Cerebellar cortex (tissue), 1 donor: ENCODE measurements at regions not wholly inside any gene's neighbourhood (a gene's known extent, or its start where the extent isn't known, plus 50 kb on each side); places are given as distances from the start of the nearest gene placed in this dataset.
"Not testable (repeated sequence)": the region's sequence is repeated elsewhere in the genome, so short reads cannot be mapped to it uniquely, and the experiment has no call there.

Experiments used
- DNase-seq: peaks from one replicate; pipeline ENCODE4 v3.0.0-alpha.2; 2015; ENCODE audit warnings: low spot score

DNA sequence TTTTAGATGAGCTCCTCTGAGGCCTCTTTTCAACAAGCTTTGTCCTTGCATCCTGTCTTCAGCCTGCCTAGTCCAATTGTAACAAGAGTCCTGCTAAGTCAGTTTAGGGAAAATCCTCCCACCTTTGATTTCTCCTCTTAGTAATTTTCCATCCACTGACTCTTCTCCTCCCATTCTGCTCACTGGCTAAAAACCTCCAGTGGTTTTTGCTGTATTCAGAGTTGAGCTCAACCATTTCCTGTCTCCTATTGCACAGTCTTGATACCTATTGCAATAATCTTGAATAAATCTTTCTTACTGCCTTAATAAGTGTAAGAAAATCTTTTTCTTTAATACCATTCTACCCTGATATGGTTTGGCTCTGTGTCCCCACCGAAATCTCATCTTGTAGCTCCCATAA is 117.8 kb upstream of the ENPP6 start:
- DNase-seq, result no peak

DNA sequence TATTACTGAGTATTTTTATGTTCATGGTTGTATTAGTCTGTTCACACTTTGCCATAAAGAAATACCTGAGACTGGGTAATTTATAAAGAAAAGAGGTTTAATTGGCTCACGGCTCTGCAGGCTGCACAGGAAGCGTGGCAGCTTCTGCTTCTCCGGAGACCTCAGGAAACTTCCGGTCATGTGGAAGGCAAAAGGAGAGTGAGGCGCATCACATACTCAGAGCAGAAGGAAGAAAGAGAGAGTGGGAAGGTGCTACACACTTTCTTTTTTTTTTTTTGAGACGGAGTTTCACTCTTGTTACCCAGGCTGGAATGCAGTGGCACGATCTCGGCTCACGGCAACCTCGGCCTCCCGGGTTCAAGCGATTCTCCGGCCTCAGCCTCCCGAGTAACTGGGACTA is 115.8 kb upstream of the ENPP6 start:
- not testable (repeated sequence) for DNase-seq

DNA sequence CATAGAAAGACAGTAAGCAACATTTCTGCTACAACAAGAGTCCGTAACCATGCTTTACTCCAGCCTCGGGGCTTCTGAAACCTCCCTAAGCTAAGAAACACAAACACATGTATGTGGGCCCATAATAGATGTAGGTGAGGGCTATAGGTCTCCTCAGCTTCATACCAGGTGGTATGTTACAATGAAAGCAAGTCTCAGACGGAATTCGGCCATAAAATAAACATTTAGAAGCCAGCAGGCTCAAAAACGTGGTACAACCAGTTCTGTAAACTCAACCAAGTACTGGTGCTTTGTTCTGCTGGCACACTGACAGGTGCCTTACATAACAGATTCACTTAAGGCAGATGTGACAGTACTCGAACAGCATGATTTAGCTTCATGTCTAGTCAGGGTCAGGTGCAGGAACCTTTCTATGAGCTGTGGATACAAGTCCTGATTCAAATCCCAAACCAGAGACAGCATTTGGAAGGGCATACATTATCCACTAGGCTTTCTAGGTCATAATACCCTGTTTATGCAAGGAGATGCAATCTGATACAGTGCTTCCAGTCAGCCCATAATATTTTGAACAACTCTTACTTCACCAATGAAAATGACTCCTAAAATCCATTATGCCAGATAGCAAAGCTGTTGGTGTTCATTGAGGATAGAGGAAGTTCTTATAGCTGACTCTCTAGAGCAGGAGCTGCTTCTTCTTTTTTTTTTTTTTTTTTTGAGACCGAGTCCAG is 113.8 kb upstream of the ENPP6 start:
- no peak for DNase-seq

GRCh38 chr4:184330517-184331094 is 112.9 kb upstream of the ENPP6 start:
- DNase-seq, result not testable (repeated sequence)

GRCh38 chr4:184329659-184330400 is 112.2 kb upstream of the ENPP6 start:
- DNase-seq, result no peak

- no peak for DNase-seq
These were observed 111.6 kb upstream of the ENPP6 start for GRCh38 chr4:184329235-184329634.

DNA sequence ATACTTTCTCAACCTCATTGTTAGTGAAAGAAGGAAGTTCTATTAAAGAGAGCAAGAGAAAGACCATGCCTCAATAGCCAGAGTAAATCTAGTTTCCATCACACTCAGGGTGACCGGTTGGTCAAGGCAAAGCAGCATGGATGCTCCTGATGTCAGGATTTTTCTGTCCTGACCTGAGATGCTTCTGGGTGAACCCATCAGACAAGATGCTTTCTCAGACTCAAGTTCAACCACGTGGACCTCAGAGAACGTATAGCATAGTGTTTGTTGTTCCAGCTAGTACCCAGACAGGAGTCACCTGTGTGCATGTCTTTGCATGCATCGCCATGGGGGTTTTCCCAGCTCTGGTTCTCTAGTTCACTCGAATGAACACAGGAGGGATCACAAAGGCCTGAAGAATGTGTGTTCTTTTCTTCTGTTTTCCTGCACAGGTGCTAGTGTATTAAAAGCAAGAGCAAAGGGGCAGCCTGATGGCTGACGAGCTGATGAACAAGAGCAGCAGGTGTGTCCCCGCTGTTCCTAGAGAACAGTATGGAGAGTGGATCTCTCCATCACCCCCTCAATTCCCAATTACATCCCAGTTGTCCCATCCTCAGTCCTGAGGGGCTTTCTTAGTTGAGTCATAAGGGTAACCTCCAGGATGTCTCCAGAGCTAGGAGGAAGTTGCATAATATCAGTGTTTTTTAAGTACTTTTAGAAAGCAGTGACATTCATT is 110.5 kb upstream of the ENPP6 start:
- no peak for DNase-seq

DNA sequence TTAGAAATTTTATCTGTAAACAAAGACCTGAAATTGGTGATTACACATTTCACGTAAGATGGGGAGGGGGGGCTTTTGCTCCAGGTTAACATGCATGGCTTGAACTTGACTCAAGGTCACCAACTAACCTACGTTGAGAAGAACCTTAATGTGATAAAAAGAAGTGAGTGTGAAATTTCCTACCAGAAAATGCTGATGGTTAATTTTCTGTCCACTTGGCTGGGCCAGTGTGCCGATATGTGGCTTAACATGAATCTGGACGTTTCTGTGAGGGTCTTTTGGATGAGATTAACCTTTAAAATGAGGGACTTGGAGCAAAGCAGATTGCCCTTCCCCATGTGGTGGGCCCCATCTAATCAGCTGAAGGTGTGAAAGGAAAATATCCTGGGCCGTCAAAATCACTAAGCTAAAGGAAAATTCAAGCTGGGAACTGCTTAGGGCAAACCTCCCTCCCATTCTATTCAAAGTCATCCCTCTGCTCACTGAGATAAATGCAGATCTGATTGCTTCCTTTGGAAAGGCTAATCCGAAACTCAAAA is 107.3 kb upstream of the ENPP6 start:
- no peak for DNase-seq

GRCh38 chr4:184322328-184323025 is 104.8 kb upstream of the ENPP6 start:
- DNase-seq, result no peak

DNA sequence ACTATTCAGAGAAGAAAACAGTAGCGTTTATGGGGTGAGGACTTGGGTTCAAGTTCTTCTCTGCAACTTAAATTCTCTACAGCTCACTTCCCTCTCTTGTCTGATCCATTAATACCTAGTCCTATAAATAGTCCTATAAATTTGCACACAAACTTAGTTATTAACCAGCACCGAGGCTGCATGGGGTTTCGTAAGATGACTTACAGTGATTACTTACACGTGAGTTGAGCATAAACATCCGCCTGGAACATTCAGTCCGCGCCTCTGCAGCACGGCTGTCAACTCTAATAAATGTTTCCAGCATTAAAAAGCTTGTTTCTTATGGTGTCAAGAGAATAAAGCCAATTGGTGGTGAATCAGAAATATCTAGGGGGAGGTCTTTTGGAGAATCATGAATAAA is 103.0 kb upstream of the ENPP6 start:
- no peak for DNase-seq

GRCh38 chr4:184318852-184319251 is 101.2 kb upstream of the ENPP6 start:
- DNase-seq, result no peak

DNA sequence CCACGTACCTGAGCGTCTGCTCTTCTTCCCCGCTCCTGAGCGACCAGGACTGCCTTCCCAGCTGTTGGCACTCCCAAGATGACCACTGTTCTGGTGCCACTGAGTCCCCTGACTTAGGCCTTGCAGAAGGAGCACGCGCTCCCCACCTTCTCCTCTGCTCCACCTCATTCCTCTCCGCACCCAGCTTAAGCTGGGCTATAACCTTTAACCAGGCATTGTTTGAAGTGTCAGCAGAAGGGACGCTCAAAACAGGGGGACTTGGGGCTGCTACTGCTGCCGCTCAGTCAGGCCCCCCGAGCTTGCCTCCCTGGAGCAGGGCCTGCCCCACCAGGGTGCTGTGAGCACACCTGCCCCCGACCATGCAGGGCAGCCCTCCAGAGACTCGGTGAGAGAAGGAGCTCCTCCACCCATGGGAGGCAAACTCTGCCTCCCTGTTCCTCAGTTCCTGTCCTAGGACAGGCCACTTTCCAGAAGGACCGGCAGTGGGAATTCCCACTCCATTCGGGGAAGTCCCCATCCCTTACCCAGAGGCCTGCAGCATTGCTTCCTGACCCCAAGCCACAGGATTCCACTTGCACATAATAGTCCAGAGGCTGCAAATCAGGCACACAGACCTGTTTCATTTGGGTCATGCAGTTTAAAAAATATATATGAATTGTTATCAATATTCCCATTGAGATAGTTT is 99.7 kb upstream of the ENPP6 start:
- DNase-seq, result no peak

GRCh38 chr4:184316821-184317220 is 99.1 kb upstream of the ENPP6 start:
- no peak for DNase-seq

GRCh38 chr4:184315675-184316359 is 98.1 kb upstream of the ENPP6 start:
- DNase-seq, result no peak

GRCh38 chr4:184313702-184314659 is 96.3 kb upstream of the ENPP6 start:
- DNase-seq, result no peak

DNA sequence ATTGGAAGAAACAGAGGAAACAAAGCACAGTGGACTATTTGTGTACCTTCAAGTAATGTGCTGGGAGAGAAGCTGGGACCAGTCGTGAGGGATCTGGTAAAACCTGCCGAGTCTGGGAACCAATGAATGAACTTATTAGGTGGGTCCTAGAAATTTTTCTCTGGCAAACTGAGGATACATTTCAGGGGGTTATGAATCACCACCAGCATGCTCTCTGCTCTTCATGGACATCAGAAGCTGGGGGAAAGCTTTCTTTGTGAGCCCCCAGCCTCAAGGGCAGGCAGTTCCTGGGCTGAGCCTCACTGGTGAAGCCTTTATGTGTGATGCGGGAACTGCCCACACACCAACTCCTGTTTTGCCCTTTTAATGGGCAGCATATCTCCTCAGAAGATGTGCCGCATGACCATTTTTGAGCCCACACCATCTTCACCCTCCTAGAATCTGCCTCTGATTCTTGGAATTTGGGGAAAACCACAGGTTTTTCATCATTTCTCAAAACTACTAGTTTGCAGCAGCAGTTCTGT is 95.4 kb upstream of the ENPP6 start:
- no peak for DNase-seq

DNA sequence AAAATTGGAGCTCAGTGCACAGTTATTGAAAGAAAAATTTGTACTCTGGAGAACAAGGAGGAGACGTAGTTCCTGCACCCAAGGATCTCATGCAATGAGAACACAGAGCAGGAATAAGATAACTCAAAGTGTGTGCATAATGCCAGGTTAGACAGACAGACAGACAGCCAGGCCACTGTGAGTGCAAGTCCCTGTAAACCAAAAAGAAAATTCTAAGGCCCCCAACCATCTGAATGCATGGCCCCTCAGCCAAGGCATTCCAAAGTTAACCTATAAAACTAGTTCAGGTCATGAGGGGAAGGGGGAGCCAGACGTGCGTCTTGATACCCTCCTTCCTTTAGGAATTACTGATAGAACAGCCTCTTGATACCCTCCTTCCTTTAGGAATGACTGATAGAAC is 94.5 kb upstream of the ENPP6 start:
- no peak for DNase-seq

DNA sequence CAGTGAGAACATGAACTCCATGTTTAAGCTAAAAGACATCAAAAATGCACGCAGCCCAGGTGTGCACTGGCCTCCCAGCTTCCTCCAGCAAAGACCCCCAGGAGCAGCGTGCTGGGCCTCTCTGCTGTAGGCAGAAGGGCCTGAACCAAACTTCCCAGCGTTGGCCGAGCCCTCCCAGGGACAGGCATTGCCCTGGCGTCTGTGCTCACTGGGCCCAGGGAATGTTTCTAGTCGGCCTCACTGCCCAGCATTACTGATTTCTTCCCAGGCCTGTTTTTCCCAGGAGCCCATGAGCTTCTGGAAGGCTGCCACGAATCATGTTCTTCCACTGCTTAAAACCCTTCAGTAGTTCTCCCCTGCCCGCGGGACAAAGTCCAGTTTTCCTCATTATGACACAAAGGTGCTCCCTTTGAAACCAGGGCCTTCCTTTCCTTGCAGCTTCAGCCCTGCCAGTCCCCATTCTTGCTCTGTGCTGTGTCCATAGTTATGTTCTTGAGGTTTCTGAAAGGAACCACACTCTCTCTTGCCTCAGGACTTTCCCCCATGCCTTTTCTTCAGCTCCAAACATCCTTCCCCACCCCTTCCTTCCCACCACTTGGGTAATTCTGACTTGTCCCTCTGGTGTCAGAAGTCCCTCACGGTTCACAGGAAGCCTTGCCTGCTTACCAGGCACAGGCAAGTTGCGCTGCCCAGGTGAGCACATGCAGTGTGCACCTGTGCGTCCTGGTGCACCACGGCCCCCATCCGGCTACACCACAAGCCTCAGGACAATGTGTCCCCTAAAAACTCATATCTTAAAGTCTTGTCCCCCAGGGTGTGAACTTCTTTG is 93.4 kb upstream of the ENPP6 start:
- no peak for DNase-seq
